ENCODE measurements at regions not wholly inside any gene's neighbourhood (a gene's known extent, or its start where the extent isn't known, plus 50 kb on each side); places are given as distances from the start of the nearest gene placed in this dataset.
"Not testable (repeated sequence)": the region's sequence is repeated elsewhere in the genome, so short reads cannot be mapped to it uniquely, and the experiment has no call there.

DNA sequence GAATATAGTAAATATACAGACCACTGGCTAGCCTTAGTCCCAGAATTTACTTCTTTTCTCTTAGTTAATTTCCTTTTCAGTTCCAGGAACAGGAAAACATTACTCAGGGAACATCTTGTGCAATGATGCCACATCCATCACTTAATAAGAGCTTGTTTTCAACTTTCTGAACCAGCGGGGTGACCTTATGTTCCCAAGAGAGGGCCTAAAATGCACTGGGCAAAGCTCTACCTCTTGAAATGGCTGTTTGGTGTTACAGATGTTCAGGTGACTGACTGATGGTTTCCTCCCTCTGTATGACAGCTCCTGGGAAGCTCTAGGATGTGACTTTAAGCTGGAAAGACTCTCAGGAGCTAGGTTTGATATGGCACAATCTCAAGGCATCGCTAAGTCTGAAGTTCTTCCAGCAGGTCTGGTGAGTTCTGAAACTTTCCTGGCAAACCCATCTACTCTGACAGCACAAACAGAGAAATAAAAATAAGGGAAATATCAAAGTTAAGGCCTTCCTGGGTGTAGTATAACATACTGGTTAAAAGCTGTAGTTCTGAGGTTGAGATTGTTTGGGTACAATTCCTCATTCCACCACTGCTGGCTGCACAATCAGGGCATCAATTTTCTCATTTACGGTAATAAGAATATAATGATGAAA lies 98.6 kb downstream of the ZIC1 start:
- TF ChIP-seq, protein P1, sequence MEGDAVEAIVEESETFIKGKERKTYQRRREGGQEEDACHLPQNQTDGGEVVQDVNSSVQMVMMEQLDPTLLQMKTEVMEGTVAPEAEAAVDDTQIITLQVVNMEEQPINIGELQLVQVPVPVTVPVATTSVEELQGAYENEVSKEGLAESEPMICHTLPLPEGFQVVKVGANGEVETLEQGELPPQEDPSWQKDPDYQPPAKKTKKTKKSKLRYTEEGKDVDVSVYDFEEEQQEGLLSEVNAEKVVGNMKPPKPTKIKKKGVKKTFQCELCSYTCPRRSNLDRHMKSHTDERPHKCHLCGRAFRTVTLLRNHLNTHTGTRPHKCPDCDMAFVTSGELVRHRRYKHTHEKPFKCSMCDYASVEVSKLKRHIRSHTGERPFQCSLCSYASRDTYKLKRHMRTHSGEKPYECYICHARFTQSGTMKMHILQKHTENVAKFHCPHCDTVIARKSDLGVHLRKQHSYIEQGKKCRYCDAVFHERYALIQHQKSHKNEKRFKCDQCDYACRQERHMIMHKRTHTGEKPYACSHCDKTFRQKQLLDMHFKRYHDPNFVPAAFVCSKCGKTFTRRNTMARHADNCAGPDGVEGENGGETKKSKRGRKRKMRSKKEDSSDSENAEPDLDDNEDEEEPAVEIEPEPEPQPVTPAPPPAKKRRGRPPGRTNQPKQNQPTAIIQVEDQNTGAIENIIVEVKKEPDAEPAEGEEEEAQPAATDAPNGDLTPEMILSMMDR (conservative IDR thresholded peaks at IDR 0.05; ENCODE audit: low read depth, low read length), result no peak
- no peak for DNase-seq (ENCODE audit: low read depth)
- H3K4me3 ChIP-seq (ENCODE audit: low read length), result no peak overlapping the region

DNA sequence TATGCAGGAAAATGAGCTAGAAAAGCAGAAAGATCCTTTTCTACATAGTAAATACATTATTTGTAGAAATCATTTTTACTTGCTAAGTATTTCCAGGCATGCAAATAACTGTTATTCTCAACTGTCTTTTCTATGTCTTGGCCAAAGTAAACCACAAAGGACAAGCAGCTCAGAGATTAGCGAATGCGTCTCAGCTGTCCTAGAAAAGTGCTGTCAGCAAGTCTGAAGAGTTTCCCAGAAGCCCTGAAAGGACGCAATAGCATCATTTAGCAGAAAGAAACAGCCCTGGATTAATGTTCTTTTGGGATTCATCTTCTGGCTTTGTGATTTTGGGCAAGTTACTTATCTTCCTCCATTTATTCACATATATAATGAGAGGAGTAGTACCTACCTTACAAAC lies 100.3 kb downstream of the ZIC1 start:
- TF ChIP-seq, protein P1 (conservative IDR thresholded peaks at IDR 0.05; ENCODE audit: low read depth, low read length), result no peak
- H3K4me3 ChIP-seq (ENCODE audit: low read length), result no peak overlapping the region
- no peak for DNase-seq (ENCODE audit: low read depth)

DNA sequence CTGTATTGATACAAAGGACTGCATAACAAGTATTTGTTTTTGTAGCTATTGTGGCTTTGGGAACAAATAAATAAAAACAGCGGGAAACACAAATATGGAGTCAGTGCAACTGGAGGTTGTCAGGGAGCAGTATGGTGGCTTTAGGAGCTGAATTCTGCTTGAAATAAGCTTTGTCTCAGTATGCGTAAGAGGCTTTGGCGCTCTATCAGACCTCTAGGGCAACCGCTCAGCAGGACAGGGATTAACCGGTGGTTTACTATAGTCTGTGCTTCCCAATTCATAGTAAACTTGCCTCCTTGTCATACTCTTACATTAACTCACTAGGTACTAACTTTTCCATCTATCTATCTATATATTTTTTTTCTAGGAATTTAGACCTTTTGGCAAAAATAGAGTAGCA lies 104.6 kb downstream of the ZIC1 start:
- TF ChIP-seq, protein P1 (conservative IDR thresholded peaks at IDR 0.05; ENCODE audit: low read depth, low read length), result no peak
- no peak overlapping the region for H3K4me3 ChIP-seq (ENCODE audit: low read length)
- DNase-seq (ENCODE audit: low read depth), result no peak

DNA sequence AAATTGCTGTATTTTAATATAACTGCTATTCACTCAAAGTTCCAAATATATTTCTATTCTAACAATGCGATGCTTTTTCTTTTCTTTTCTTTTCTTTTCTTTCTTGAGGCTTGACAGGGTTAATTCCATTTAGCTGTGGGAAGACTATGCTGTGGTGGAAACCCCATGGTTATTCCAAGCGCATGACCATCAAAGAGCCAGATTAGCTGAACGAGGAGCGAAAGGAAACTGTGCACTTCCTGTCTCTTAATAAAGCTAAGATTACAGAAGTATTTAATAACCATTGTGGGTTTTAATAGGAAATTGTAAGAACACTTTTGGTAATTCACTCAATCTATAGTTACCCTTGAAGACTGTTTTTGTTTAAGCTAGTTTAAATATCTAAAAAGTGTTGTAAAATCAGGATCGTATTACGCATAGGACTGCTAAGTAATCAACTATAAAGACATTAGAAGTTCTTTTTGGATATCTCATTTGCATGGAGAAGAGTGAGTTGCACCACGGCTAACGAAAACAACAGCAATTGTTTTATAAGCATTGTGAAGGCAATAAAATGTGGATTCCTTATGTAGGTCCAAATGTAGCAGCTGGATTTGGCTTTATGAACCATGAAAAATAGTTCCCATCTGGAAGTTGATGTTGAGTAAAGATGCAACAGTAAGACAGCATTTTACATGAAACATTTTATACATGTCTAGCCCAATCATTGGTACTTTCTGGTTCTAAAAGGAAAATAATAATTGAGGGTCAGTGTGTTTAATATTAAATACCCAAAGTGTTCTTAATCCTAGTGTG lies 105.4 kb downstream of the ZIC1 start:
- TF ChIP-seq, protein P1 (conservative IDR thresholded peaks at IDR 0.05; ENCODE audit: low read depth, low read length), result no peak
- no peak for DNase-seq (ENCODE audit: low read depth)
- H3K4me3 ChIP-seq (ENCODE audit: low read length), result no peak overlapping the region

DNA sequence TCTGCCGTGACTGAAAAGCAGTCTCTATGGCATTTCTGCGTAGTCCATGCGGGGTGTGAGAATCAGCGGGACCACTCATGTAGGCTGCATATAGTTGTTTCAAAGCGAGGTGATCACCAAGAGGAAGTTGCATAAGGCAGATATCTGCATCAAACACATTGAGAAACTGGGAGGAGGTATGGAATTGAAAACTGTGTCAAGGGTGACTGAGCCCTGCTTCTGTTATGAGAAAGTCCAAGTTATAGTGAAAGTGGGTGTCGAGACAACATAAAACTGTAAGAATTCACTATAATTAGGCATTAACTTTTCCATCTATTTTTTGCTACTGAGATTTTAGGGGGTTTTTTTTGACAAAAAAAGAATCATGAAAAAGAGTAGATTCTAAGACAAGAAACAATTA lies 109.3 kb downstream of the ZIC1 start:
- H3K4me3 ChIP-seq (ENCODE audit: low read length), result no peak overlapping the region
- DNase-seq (ENCODE audit: low read depth), result no peak
- TF ChIP-seq, protein P1 (conservative IDR thresholded peaks at IDR 0.05; ENCODE audit: low read depth, low read length), result no peak

DNA sequence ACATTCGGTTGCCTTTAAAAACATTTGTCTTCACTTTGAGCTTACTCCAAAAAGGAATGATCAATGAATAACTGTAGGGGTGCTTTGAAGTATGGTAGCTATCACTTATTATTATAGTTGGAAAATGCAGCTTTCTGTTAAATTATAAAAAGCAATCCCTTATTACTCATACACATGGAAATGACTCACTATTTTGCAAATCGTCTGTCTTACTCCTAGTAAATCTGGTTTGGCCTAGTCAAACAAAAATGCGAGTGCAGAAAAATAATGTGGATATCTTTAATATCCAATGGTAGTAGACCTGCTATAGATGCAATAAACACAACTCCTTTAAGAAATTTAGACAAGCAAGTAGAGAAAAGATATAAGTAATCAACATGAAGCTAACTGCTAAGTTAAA lies 112.5 kb downstream of the ZIC1 start:
- no peak overlapping the region for H3K4me3 ChIP-seq (ENCODE audit: low read length)
- peak; percentile 35 for DNase-seq (ENCODE audit: low read depth)
- TF ChIP-seq, protein P1 (conservative IDR thresholded peaks at IDR 0.05; ENCODE audit: low read depth, low read length), result no peak

DNA sequence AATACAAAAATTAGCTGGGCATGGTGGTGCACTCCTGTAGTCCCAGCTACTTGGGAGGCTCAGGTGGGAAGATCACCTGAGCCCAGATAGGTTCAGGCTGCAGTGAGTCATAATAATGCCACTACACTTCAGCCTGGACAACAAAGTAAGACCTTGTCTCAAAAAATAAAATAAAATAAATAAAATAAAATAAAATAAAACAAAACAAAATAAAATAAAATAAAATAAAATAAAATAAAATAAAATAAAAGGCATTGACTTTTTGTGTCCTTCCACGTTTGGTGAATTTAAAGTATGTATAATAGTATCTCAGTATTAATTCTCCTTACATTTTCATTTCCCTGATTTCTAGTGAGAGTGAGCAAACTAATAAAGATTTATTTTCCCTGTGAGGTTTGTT lies 113.6 kb downstream of the ZIC1 start:
- not testable (repeated sequence) for H3K4me3 ChIP-seq (ENCODE audit: low read length); DNase-seq (ENCODE audit: low read depth)
